NCI-H187 (cell line): ENCODE measurements at regions not wholly inside any gene's neighbourhood (a gene's known extent, or its start where the extent isn't known, plus 50 kb on each side); places are given as distances from the start of the nearest gene placed in this dataset.

Source experiments
- DNase-seq, 2 experiments: peaks; one replicate each; lab custom pipeline; 2025; lab: John Stamatoyannopoulos, UW

DNA sequence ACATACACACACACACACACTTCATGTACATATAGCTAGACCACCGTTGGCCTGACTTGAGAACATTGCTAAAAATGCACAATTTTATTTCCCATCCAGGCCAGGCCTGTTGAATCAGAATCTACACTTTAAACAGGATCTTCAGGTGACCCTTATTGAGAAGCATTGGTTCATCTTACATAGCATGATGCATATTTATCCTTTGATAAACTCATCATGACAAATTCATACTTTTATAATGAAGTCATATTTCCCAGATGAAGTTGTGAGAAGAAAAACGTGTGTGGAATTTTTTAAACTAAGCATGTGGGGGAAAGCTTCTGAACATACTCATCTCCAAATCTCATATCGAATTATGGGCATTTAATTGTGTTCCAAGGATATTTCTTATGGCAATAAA lies 877.7 kb downstream of the MRPL39 start:
- DNase-seq, result no peak

GRCh38 chr21:24727803-24728440 lies 879.4 kb downstream of the MRPL39 start:
- no peak for DNase-seq

DNA sequence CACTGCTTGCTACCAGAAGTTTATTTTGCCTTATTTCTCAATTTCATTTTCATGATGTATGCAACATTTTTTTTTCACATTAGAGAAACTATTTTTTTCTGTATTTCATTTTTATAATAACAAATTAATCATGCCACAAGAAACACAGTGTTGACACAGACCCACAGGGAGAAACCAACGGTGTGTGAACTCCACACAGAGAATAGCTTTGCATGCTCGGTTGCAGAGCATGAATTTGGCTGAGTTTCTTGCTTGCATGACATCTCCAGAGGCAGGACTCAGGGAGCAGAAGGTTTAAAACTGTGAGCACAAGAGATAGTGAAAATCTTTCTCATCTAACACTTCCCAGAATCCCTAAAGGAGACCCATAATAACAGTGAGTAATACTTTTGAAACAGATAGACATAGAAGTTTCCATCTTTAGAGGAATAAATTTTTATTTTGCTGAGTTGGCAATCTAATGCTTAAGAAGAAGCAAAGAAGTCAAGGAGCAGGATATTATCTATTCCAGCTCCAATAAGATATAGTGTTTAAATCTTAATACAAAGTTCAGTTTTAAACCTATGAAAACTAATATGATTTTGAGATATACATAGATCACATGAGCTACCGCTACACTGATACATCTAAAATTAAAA lies 890.9 kb downstream of the MRPL39 start:
- DNase-seq, result no peak

GRCh38 chr21:24714646-24715200 lies 892.6 kb downstream of the MRPL39 start:
- no peak for DNase-seq

DNA sequence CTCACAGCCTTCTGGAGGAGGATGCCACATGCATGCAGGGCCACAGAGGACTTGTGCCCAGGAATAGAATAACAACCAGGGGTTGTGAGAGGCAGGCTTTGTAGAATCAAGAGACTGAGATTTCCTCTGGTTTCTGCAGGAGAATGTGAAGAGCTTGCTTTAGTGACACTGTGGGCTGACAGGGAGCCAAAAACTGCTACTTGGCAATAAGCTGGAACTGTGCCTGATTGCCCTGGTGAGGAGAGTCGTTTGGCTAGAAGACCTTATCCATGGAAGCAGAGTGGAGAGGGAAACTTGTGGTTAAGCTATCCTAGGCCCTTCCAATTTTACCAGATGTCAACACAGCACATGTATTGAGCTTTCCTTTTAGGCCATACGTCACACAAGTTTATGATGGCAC lies 902.1 kb downstream of the MRPL39 start:
- no peak for DNase-seq

- DNase-seq, result no peak
These were observed 913.5 kb downstream of the MRPL39 start for GRCh38 chr21:24693779-24694178.

- no peak for DNase-seq
These were observed 925.8 kb downstream of the MRPL39 start for GRCh38 chr21:24681456-24681855.

DNA sequence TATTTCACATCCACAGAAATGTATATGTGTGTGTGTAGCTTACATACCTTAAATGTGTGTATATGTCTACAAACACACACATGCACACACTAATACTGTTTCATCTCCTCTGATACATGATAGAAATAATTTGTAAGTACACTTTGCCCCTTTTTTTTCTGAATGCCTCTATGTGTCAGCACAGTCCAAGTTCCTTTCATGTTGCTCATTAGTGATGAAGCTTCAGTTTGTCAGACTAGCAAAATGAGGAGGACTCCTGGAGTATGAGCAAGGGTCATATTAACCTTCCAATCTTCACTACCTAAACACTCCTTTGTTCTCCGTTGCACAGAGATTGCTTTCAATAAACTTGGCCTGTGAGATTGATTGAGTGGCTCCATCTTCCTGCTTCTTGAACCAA lies 935.4 kb downstream of the MRPL39 start:
- DNase-seq, result no peak

- no peak for DNase-seq
These were observed 948.4 kb downstream of the MRPL39 start for GRCh38 chr21:24658926-24659325.

GRCh38 chr21:24658026-24658425 lies 949.3 kb downstream of the MRPL39 start:
- no peak for DNase-seq

DNA sequence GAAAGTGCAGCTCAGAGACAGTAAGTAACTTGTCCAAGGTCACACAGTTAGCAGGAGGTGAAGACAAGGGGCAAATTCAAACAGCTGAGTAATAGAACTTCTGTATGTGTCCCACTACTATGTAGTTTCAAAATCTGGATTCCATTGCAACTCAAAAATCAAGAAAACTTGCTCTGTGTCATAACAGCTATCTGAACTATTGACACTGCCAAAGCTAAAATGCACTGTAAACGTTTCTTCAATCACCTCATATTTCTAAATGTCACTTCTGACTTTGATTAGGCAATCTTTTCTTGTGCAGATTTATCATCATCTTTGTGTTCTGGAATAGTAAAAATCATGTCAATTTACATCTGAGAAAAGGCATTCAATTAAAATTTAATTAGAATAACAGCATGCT lies 957.6 kb downstream of the MRPL39 start:
- no peak for DNase-seq

DNA sequence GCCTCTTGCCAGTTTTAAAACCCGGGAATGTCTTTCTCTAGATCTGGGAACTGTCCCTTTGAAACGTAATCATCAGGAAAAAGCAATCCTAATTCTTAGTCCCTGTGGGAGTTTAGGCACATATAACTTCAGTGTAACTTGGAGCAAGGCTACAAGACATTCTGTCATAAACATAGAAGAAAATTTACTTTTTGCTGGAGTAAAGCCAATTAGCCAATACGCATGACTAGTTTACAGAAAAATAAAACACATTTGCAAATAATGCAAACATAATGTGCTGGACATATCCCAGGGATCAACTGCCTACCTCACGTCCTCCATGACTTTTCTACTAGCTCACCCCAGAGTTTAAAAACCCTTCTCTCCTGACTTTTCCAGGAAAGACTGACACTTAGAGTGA lies 970.6 kb downstream of the MRPL39 start:
- DNase-seq, result no peak

DNA sequence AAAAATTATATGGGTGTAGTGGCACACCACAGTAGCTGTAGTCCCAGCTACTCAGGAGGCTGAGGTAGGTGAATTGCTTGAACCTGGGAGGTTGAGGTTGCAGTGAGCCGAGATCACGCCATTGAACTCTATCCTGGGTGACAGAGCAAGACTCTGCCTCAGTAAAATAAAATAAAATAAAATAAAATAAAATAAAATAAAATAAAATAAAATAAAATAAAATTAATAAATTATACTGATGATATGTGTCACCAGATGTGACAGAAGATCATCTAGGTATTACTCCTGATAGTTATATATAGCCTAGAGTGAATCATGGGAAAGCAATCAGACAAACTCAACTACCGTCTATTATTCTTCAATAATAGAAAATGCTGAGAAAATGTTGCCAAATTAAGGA lies 972.5 kb downstream of the MRPL39 start:
- no peak for DNase-seq

DNA sequence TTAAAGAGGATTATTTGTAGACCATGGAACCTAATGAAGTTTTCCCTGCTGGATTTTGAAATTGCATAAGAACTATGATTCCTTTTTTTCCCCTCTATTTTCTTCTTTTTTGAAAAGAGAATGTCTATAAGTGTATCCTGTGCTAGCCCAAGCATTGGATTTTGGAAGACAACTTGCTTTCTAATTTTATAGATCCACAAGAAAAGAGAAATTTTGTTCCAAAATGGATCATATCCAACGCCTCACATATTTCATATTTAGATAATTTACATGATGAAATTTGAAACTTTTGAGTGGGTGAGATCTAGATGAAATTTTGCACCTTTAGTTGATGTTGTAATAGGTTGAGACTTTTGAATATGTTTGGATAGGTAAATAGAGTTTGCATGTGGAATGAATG lies 978.7 kb downstream of the MRPL39 start:
- DNase-seq, result no peak

DNA sequence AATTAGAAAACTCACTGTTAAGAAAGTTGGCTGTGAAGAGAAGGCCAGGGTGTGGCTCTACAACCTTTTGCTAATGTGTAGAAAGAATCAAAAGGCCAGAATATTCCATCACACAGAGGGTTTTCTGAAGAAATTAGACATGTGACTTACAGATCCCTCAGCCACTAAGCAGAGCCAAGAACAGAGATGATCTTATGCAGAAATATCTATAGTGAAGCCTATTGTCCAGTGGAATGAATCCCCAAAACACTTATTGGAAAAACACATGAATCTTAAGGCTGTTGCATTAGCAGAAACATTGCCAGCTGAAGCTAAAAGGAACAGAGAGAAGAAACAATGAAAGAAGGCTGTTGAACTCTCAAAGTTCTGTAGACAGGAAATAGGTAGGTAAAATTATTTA lies 979.2 kb downstream of the MRPL39 start:
- DNase-seq, result no peak

DNA sequence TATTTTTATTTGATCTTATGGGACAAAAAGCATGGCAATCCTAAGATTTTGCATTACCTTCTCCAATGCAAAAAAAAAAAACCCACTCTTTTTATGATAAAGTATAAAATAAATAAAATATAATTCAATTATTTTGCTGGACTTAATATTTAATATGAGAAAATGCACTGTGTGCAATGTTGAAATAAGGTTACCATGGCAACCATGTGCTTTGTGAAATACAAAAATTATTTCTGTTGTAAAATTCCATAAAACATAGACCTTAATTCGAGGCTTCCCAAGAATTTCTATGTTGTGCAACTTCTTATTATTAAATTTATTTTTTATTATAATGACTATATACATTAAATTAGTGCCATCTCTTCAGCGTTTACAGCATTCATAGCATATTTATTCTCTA lies 989.5 kb downstream of the MRPL39 start:
- no peak for DNase-seq

DNA sequence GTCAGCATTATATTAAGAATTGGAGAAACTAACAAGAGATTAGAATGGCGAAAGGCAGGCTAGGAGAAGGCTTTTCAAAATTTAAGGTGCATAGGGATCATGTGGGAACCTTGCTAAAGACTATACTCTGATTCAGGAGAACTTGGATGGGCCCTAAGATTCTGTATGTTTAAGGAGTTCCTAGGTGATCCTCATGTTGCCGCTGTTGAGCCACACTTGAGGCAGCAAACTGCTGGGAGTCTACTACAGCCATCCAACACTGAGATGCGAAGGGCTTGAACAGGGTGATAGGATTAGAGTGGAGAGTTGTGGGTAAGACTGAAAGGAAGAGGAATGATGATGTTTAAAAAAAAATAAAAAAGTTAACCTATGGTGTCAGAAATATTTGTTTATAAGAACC lies 1013.2 kb downstream of the MRPL39 start:
- no peak for DNase-seq

DNA sequence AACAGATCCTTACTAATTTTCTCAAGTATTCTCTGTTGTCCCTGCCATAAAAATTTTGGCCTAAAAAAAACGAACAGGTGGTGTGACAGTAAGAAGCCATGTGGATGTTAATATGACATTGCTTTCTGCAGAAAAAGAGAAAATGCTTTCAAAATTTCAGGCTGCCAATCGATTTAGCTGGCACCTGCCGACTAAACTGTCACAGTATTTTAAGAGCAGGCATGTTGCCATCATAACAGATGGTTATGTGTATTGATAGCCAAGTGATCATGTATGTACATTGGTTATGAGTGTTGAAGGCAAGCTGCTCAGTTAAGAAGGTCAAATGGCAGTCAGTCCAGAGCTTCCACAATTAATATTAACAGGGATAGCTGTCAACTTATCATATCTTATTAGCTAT lies 1017.0 kb downstream of the MRPL39 start:
- no peak for DNase-seq

DNA sequence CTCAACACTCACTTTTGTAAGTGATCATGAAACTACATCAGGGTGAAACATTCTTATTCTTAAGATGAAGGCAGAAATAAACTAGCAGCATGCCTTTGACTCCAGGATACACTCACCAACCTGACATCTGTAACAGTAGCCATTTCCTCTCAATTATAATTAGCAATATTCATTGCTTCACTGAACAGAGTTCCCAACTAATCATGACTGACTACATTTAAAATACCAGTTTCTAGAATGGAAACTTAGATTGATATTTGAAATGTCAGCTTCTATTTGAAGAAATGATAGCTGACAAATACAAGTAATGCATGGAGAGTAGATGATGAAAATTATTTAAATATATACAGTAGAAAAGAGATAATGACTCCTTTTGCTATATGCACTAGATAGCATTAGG lies 1023.8 kb downstream of the MRPL39 start:
- DNase-seq, result no peak

DNA sequence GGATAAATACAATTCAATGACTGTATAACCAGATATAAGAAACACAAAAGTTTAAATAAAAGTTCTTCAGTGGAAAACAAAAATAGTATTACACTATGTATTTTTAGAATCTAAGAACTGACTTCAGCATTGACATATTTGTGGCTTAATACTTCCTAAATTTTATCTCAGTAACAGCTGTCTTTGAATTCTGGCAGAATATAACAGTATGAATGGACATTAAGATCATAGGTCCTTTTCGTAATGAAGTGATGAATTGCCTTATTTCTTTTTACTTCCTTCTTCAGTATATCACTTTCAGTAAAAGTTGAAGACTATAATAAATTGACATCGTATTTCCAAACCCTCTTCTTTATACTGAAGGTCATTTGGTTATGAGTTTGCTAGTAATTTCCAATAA lies 1030.0 kb downstream of the MRPL39 start:
- DNase-seq, result no peak

GRCh38 chr21:24561291-24561690 lies 1046.0 kb downstream of the MRPL39 start:
- DNase-seq, result no peak

GRCh38 chr21:24552491-24552890 lies 1054.8 kb downstream of the MRPL39 start:
- DNase-seq, result no peak

- DNase-seq, result no peak
These were observed 1061.4 kb downstream of the MRPL39 start for GRCh38 chr21:24545807-24546361.
